ENCODE measurements at regions not wholly inside any gene's neighbourhood (a gene's known extent, or its start where the extent isn't known, plus 50 kb on each side); places are given as distances from the start of the nearest gene placed in this dataset.

DNA sequence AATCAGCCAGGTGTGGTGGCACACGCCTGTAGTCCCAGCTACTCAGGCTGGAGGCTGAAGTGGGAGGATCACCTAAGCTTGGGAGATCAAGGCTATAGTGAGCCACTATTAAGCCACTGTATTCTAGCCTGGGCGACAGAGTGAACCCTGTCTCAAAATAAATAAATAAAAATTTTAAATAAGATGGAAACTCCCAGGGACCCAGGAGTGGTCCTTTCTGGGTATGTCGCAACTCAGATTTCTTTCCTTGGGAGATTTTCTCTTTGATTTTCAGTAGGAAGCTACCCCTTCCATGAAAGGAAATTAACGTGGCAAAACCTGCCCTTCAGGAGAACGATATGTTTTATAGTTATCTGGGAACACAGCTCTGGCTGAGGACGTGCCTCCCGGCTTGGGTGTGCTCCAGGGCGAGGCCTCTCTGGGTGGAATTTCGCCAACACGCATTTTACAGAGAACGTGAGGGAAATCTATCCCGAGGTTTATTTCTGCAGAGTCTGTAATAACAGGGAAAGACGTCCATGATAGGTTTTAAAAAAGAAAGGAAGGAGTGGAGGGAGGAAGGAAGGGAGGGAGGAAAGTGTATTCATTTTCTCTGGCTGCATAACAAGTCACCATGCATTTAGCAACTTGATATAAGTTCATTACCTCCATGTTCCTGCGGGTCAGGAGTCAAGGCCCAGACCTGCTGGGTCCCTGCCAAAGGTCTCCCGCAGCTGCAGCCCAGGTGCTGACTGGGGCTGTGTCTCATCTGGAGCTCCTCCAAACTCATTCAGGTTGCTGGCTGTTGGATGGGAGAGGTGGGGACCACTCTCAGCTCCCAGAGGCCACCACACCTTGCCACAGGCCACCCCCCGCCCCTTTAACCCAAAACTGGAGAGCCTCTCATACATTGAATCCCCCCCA lies 80.6 kb upstream of the GSC start:
- H3K4me2 ChIP-seq, result no peak overlapping the region
- no peaks in the 10 kb centered on the region for H3K4me1 Mint-ChIP-seq
- no peak for TF ChIP-seq STAT1 (IDR thresholded peaks at IDR 0.05; ENCODE audit: unreplicated experiment)
- no peak for TF ChIP-seq CREB1 (CRISPR knock-in tag; IDR thresholded peaks at IDR 0.05; ENCODE audit: low read depth)
- TF ChIP-seq, protein P1, sequence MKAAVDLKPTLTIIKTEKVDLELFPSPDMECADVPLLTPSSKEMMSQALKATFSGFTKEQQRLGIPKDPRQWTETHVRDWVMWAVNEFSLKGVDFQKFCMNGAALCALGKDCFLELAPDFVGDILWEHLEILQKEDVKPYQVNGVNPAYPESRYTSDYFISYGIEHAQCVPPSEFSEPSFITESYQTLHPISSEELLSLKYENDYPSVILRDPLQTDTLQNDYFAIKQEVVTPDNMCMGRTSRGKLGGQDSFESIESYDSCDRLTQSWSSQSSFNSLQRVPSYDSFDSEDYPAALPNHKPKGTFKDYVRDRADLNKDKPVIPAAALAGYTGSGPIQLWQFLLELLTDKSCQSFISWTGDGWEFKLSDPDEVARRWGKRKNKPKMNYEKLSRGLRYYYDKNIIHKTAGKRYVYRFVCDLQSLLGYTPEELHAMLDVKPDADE (IDR thresholded peaks at IDR 0.05), result no peak
- TF ChIP-seq EZH2 (IDR thresholded peaks at IDR 0.05; ENCODE audit: low read depth, unreplicated experiment), result no peak
- no peak for TF ChIP-seq NANOG (IDR thresholded peaks at IDR 0.05; ENCODE audit: borderline replicate concordance)
- H3K27ac ChIP-seq (ENCODE audit: low read depth), result no peak overlapping the region
- H3K9me3 Mint-ChIP-seq, result peaks cover 5% of the 10 kb centered on the region; the same call in 1 of the 3 replicates
- H2AFZ ChIP-seq, result no peak overlapping the region; the same call in 1 of the 2 replicates
- no peaks in the 10 kb centered on the region for H3K4me1 ChIP-seq (ENCODE audit: insufficient read depth)
- H3K4me3 ChIP-seq, result no peak overlapping the region
- no peaks in the 10 kb centered on the region for H3K27me3 ChIP-seq (ENCODE audit: insufficient read depth)
- H4K20me1 ChIP-seq (replicated peaks; ENCODE audit: insufficient read depth), result no peaks in the 10 kb centered on the region
- DNase-seq (ENCODE audit: low spot score), result no peak
- H3K36me3 ChIP-seq (ENCODE audit: insufficient read depth), result no peaks in the 10 kb centered on the region
- no peak overlapping the region for H3K27ac Mint-ChIP-seq
- 0 out of 3 replicates have a peak, but pooled peaks cover 2% of the 10 kb centered on the region for H3K36me3 Mint-ChIP-seq (ENCODE audit: low read depth)
- no peaks in the 10 kb centered on the region for H3K79me2 ChIP-seq (replicated peaks; ENCODE audit: insufficient read depth)
- no peak overlapping the region for H3K4me3 Mint-ChIP-seq
- no peaks in the 10 kb centered on the region for H3K9me2 ChIP-seq (ENCODE audit: insufficient read depth)
- H3F3A ChIP-seq (replicated peaks; ENCODE audit: low read depth), result no peaks in the 10 kb centered on the region
- ATAC-seq, result no peak
- H3K27me3 Mint-ChIP-seq (ENCODE audit: insufficient read depth, low read depth, poor library complexity), result peaks cover 3% of the 10 kb centered on the region

DNA sequence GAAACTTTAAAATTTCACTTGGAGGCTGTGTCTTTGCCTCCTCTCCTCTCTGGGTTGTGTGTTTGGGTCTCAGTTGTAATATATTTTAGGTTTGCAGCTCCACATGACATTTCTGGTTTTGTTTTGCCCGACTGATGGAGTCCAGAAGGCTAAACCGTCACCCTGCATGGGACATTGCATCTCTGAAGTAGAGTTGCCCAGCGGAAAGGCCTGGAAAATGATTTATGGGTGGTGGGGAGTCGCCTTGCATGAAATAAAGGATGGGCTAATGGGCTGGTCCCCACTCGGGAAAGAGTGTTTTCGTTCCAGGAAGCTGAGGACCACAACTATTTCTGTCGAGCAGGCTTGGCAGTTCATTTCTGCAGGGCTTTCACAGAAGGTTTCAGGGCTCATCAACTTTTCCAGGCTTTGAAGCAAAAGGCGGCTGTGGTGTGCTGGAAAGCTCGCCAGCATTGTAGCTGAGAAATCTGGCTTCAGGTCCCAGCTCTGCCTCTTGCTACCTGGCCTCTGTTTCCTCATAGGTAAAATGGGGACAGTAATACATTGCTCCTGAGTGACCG lies 74.8 kb upstream of the GSC start:
- Mint-ChIP-seq H3K27me3 (ENCODE audit: insufficient read depth, low read depth, poor library complexity) (peaks cover 3% of the 10 kb centered on the region), H3K9me3 (peaks cover 3% of the 10 kb centered on the region; the same call in 1 of the 3 replicates), H3K36me3 (ENCODE audit: low read depth) (no peaks in the 10 kb centered on the region), H3K27ac (no peak overlapping the region), H3K4me3 (no peak overlapping the region), H3K4me1 (no peaks in the 10 kb centered on the region)
- Histone ChIP-seq H3K27ac (ENCODE audit: low read depth) (no peak overlapping the region), H4K20me1 (replicated peaks; ENCODE audit: insufficient read depth) (no peaks in the 10 kb centered on the region), H2AFZ (no peak overlapping the region), H3K27me3 (ENCODE audit: insufficient read depth) (no peaks in the 10 kb centered on the region), H3K36me3 (ENCODE audit: insufficient read depth) (no peaks in the 10 kb centered on the region), H3K4me3 (no peak overlapping the region), H3K9me2 (ENCODE audit: insufficient read depth) (no peaks in the 10 kb centered on the region), H3K4me2 (no peak overlapping the region), H3K4me1 (ENCODE audit: insufficient read depth) (no peaks in the 10 kb centered on the region), H3K79me2 (replicated peaks; ENCODE audit: insufficient read depth) (no peaks in the 10 kb centered on the region), H3F3A (replicated peaks; ENCODE audit: low read depth) (no peaks in the 10 kb centered on the region)
- TF ChIP-seq STAT1 (IDR thresholded peaks at IDR 0.05; ENCODE audit: unreplicated experiment) (no peak), NANOG (IDR thresholded peaks at IDR 0.05; ENCODE audit: borderline replicate concordance) (no peak)
- TF ChIP-seq, protein P2, sequence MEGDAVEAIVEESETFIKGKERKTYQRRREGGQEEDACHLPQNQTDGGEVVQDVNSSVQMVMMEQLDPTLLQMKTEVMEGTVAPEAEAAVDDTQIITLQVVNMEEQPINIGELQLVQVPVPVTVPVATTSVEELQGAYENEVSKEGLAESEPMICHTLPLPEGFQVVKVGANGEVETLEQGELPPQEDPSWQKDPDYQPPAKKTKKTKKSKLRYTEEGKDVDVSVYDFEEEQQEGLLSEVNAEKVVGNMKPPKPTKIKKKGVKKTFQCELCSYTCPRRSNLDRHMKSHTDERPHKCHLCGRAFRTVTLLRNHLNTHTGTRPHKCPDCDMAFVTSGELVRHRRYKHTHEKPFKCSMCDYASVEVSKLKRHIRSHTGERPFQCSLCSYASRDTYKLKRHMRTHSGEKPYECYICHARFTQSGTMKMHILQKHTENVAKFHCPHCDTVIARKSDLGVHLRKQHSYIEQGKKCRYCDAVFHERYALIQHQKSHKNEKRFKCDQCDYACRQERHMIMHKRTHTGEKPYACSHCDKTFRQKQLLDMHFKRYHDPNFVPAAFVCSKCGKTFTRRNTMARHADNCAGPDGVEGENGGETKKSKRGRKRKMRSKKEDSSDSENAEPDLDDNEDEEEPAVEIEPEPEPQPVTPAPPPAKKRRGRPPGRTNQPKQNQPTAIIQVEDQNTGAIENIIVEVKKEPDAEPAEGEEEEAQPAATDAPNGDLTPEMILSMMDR (conservative IDR thresholded peaks at IDR 0.05; ENCODE audit: low read depth in 2 of 2), result no peak
- TF ChIP-seq, protein P3, sequence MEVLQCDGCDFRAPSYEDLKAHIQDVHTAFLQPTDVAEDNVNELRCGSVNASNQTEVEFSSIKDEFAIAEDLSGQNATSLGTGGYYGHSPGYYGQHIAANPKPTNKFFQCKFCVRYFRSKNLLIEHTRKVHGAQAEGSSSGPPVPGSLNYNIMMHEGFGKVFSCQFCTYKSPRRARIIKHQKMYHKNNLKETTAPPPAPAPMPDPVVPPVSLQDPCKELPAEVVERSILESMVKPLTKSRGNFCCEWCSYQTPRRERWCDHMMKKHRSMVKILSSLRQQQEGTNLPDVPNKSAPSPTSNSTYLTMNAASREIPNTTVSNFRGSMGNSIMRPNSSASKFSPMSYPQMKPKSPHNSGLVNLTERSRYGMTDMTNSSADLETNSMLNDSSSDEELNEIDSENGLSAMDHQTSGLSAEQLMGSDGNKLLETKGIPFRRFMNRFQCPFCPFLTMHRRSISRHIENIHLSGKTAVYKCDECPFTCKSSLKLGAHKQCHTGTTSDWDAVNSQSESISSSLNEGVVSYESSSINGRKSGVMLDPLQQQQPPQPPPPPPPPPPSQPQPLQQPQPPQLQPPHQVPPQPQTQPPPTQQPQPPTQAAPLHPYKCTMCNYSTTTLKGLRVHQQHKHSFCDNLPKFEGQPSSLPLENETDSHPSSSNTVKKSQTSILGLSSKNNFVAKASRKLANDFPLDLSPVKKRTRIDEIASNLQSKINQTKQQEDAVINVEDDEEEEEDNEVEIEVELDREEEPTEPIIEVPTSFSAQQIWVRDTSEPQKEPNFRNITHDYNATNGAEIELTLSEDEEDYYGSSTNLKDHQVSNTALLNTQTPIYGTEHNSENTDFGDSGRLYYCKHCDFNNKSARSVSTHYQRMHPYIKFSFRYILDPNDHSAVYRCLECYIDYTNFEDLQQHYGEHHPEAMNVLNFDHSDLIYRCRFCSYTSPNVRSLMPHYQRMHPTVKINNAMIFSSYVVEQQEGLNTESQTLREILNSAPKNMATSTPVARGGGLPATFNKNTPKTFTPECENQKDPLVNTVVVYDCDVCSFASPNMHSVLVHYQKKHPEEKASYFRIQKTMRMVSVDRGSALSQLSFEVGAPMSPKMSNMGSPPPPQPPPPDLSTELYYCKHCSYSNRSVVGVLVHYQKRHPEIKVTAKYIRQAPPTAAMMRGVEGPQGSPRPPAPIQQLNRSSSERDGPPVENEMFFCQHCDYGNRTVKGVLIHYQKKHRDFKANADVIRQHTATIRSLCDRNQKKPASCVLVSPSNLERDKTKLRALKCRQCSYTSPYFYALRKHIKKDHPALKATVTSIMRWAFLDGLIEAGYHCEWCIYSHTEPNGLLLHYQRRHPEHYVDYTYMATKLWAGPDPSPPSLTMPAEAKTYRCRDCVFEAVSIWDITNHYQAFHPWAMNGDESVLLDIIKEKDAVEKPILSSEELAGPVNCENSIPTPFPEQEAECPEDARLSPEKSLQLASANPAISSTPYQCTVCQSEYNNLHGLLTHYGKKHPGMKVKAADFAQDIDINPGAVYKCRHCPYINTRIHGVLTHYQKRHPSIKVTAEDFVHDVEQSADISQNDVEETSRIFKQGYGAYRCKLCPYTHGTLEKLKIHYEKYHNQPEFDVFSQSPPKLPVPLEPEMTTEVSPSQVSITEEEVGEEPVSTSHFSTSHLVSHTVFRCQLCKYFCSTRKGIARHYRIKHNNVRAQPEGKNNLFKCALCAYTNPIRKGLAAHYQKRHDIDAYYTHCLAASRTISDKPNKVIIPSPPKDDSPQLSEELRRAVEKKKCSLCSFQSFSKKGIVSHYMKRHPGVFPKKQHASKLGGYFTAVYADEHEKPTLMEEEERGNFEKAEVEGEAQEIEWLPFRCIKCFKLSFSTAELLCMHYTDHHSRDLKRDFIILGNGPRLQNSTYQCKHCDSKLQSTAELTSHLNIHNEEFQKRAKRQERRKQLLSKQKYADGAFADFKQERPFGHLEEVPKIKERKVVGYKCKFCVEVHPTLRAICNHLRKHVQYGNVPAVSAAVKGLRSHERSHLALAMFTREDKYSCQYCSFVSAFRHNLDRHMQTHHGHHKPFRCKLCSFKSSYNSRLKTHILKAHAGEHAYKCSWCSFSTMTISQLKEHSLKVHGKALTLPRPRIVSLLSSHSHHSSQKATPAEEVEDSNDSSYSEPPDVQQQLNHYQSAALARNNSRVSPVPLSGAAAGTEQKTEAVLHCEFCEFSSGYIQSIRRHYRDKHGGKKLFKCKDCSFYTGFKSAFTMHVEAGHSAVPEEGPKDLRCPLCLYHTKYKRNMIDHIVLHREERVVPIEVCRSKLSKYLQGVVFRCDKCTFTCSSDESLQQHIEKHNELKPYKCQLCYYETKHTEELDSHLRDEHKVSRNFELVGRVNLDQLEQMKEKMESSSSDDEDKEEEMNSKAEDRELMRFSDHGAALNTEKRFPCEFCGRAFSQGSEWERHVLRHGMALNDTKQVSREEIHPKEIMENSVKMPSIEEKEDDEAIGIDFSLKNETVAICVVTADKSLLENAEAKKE (CRISPR knock-in tag; IDR thresholded peaks at IDR 0.05), result no peak
- DNase-seq (ENCODE audit: low spot score) (no peak), ATAC-seq (no peak)
